ENCODE measurements at regions not wholly inside any gene's neighbourhood (a gene's known extent, or its start where the extent isn't known, plus 50 kb on each side); places are given as distances from the start of the nearest gene placed in this dataset.
"Not testable (repeated sequence)": the region's sequence is repeated elsewhere in the genome, so short reads cannot be mapped to it uniquely, and the experiment has no call there.

GRCh38 chr13:110978390-110978789 is 63.5 kb upstream of the ANKRD10 start:
- no peak overlapping the region for H3K27ac ChIP-seq (ENCODE audit: low read depth in 1 of 2, low read length in 1 of 2)
- H3K36me3 ChIP-seq (ENCODE audit: control insufficient read depth in 4 of 4, insufficient read depth in 4 of 4, low read length in 4 of 4): no peaks in the 10 kb centered on the region
- peaks cover 0 to 17% (median 0%) of the 10 kb centered on the region in 5 donors for H3K4me1 ChIP-seq (ENCODE audit: control insufficient read depth in 5 of 5, insufficient read depth in 5 of 5, low read length in 5 of 5)
- H3K9me3 ChIP-seq (ENCODE audit: control insufficient read depth in 4 of 4, insufficient read depth in 3 of 4, low read length in 3 of 4): peaks cover 0 to 2% (median 0%) of the 10 kb centered on the region in 4 donors
- no peak overlapping the region for H3K9ac ChIP-seq (ENCODE audit: insufficient read depth in 1 of 2, low read length in 2 of 2)
- no peak for DNase-seq
- H3K4me3 ChIP-seq: no peak overlapping the region
- H3K27me3 ChIP-seq (ENCODE audit: control insufficient read depth in 3 of 3, insufficient read depth in 3 of 3, low read length in 2 of 3): peaks cover 0 to 2% (median 0%) of the 10 kb centered on the region in 3 donors
- TF ChIP-seq, protein P1, sequence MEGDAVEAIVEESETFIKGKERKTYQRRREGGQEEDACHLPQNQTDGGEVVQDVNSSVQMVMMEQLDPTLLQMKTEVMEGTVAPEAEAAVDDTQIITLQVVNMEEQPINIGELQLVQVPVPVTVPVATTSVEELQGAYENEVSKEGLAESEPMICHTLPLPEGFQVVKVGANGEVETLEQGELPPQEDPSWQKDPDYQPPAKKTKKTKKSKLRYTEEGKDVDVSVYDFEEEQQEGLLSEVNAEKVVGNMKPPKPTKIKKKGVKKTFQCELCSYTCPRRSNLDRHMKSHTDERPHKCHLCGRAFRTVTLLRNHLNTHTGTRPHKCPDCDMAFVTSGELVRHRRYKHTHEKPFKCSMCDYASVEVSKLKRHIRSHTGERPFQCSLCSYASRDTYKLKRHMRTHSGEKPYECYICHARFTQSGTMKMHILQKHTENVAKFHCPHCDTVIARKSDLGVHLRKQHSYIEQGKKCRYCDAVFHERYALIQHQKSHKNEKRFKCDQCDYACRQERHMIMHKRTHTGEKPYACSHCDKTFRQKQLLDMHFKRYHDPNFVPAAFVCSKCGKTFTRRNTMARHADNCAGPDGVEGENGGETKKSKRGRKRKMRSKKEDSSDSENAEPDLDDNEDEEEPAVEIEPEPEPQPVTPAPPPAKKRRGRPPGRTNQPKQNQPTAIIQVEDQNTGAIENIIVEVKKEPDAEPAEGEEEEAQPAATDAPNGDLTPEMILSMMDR (IDR thresholded peaks at IDR 0.05; ENCODE audit: control extremely low read depth, extremely low read depth): no peak
- no peak for ATAC-seq (ENCODE audit: insufficient read depth, low FRiP score)

- Histone ChIP-seq H3K4me3 (no peak overlapping the region), H3K36me3 (ENCODE audit: control insufficient read depth in 4 of 4, insufficient read depth in 4 of 4, low read length in 4 of 4) (no peaks in the 10 kb centered on the region), H3K4me1 (ENCODE audit: control insufficient read depth in 5 of 5, insufficient read depth in 5 of 5, low read length in 5 of 5) (peaks cover 0 to 9% (median 0%) of the 10 kb centered on the region in 5 donors), H3K27ac (ENCODE audit: low read depth in 1 of 2, low read length in 1 of 2) (no peak overlapping the region), H3K27me3 (ENCODE audit: control insufficient read depth in 3 of 3, insufficient read depth in 3 of 3, low read length in 2 of 3) (peaks cover 0 to 2% (median 0%) of the 10 kb centered on the region in 3 donors), H3K9me3 (ENCODE audit: control insufficient read depth in 4 of 4, insufficient read depth in 3 of 4, low read length in 3 of 4) (peaks cover 0 to 2% (median 0%) of the 10 kb centered on the region in 4 donors), H3K9ac (ENCODE audit: insufficient read depth in 1 of 2, low read length in 2 of 2) (no peak overlapping the region)
- TF ChIP-seq, protein P1 (IDR thresholded peaks at IDR 0.05; ENCODE audit: control extremely low read depth, extremely low read depth): no peak
- no peak for DNase-seq
- ATAC-seq (ENCODE audit: insufficient read depth, low FRiP score): no peak
Observed at GRCh38 chr13:110976785-110977184, 61.9 kb upstream of the ANKRD10 start.

DNA sequence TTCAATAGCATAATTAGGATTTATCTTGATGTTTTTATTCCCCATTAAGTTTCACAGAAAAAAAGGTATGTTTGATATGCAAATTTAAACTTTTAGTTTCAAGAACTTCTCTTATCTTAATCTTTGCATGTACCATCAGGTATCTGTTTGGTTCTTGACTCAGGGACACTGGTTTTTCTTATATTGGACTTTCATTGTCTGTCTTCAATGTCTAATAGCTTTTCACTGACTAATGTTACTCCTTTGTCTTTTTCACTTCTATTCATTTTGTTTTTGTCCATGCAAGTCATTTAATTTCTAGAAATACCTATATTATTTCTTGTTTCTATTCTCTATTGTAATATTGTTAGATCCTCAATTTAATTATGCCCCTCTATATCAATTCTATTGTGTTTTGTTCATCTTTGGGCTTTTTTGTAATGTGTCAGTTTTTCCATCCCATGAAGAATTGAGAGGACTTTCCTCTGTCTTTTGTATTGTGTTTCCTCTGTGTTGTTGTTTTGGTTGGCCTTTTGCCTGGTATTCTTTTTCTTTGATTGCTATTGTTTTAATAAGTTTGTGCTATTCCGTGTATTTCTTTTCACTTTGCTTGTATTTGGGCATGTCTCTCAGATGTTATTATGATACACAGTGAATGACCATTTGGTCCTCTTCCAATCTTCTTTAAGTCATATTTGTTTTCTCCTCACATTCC is 58.3 kb upstream of the ANKRD10 start:
- 61 to 80% methylated on average over 1 of the region's 1 CpG for WGBS, 2 donors
- DNase-seq (no peak), ATAC-seq (ENCODE audit: insufficient read depth, low FRiP score) (no peak)
- peaks cover 0 to 3% (median 0%) of the 10 kb centered on the region in 3 donors for H3K27me3 ChIP-seq (ENCODE audit: control insufficient read depth in 3 of 3, insufficient read depth in 3 of 3, low read length in 2 of 3)
- H3K9me3 ChIP-seq (ENCODE audit: control insufficient read depth in 4 of 4, insufficient read depth in 3 of 4, low read length in 3 of 4): peaks cover 0 to 2% (median 0%) of the 10 kb centered on the region in 4 donors
- H3K36me3 ChIP-seq (ENCODE audit: control insufficient read depth in 4 of 4, insufficient read depth in 4 of 4, low read length in 4 of 4): no peaks in the 10 kb centered on the region
- H3K27ac ChIP-seq (ENCODE audit: low read depth in 1 of 2, low read length in 1 of 2): no peak overlapping the region
- TF ChIP-seq, protein P1 (IDR thresholded peaks at IDR 0.05; ENCODE audit: control extremely low read depth, extremely low read depth): no peak
- no peaks in the 10 kb centered on the region for H3K4me1 ChIP-seq (ENCODE audit: control insufficient read depth in 5 of 5, insufficient read depth in 5 of 5, low read length in 5 of 5)
- no peak overlapping the region for H3K9ac ChIP-seq (ENCODE audit: insufficient read depth in 1 of 2, low read length in 2 of 2)
- H3K4me3 ChIP-seq: no peak overlapping the region

DNA sequence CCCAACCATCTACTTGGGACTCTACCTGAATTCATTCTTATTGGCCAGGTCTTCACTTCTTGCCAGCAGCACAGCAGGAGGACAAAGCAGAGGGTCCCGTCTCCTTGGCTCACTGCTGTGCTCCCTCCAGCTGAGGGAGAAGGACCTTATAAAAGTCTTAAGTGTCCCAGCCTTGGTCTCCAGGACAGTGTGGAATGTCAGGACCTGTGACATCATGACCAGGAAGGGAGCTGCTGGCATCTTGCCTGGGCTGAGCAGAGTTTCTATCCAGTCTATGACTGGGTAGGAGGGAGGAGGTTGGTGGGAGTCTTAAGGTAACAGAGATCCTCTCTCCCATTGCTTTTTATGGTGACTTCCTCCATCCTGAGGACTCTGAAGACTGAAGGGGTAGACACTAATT is 56.6 kb upstream of the ANKRD10 start:
- H3K27ac ChIP-seq (ENCODE audit: low read depth in 1 of 2, low read length in 1 of 2): no peak overlapping the region
- ATAC-seq (ENCODE audit: insufficient read depth, low FRiP score) (no peak), DNase-seq (no peak)
- no peak overlapping the region for H3K4me3 ChIP-seq
- H3K9ac ChIP-seq (ENCODE audit: insufficient read depth in 1 of 2, low read length in 2 of 2): no peak overlapping the region
- peaks cover 0 to 2% (median 0%) of the 10 kb centered on the region in 4 donors for H3K9me3 ChIP-seq (ENCODE audit: control insufficient read depth in 4 of 4, insufficient read depth in 3 of 4, low read length in 3 of 4)
- no peaks in the 10 kb centered on the region for H3K36me3 ChIP-seq (ENCODE audit: control insufficient read depth in 4 of 4, insufficient read depth in 4 of 4, low read length in 4 of 4)
- TF ChIP-seq, protein P1 (IDR thresholded peaks at IDR 0.05; ENCODE audit: control extremely low read depth, extremely low read depth): no peak
- peaks cover 0 to 3% (median 0%) of the 10 kb centered on the region in 3 donors for H3K27me3 ChIP-seq (ENCODE audit: control insufficient read depth in 3 of 3, insufficient read depth in 3 of 3, low read length in 2 of 3)
- H3K4me1 ChIP-seq (ENCODE audit: control insufficient read depth in 5 of 5, insufficient read depth in 5 of 5, low read length in 5 of 5): no peaks in the 10 kb centered on the region
- 86 to 88% methylated on average over 1 of the region's 1 CpG for whole genome bisulfite sequencing, 2 donors

DNA sequence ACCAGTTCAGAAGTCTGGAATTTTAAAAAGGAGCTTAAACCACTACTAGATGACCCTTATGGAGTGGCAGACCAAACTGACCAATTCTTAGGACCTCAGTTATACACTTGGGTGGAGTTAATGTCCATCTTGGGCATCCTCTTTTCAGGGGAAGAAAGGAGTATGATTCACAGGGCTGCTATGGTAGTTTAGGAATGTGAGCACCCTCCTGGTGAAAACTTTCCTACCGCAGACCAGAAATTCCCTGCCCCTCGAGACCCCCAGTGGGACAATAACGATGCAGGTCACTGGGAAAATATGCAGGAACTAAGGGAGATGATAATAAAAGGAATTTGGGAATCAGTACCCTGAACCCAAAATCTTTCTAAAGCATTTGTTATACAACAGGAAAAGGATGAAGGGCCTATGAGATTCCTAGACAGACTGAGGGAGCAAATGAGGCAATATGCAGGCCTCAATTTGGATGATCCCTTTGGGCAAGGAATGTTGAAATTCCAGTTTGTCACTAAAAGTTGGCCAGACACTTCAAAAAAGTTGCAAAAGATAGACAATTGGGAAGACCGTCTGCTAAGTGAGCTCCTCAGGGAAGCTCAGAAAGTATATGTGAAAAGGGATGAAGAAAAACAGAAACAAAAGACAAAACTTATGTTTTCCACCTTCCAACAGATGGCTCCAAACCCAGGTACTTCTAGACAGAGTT is 52.4 kb upstream of the ANKRD10 start:
- not testable (repeated sequence) for DNase-seq; H3K27ac ChIP-seq (ENCODE audit: low read depth in 1 of 2, low read length in 1 of 2); H3K9ac ChIP-seq (ENCODE audit: insufficient read depth in 1 of 2, low read length in 2 of 2); ATAC-seq (ENCODE audit: insufficient read depth, low FRiP score); H3K36me3 ChIP-seq (ENCODE audit: control insufficient read depth in 4 of 4, insufficient read depth in 4 of 4, low read length in 4 of 4); H3K27me3 ChIP-seq (ENCODE audit: control insufficient read depth in 3 of 3, insufficient read depth in 3 of 3, low read length in 2 of 3); H3K4me3 ChIP-seq; H3K4me1 ChIP-seq (ENCODE audit: control insufficient read depth in 5 of 5, insufficient read depth in 5 of 5, low read length in 5 of 5)
- peaks cover 0 to 14% (median 11%) of the 10 kb centered on the region in 4 donors for H3K9me3 ChIP-seq (ENCODE audit: control insufficient read depth in 4 of 4, insufficient read depth in 3 of 4, low read length in 3 of 4)
- 85 to 88% methylated on average over 4 of the region's 4 CpGs for WGBS, 2 donors

All from lung (tissue), 11 donors.